ENCODE measurements at regions not wholly inside any gene's neighbourhood (a gene's known extent, or its start where the extent isn't known, plus 50 kb on each side); places are given as distances from the start of the nearest gene placed in this dataset.

DNA sequence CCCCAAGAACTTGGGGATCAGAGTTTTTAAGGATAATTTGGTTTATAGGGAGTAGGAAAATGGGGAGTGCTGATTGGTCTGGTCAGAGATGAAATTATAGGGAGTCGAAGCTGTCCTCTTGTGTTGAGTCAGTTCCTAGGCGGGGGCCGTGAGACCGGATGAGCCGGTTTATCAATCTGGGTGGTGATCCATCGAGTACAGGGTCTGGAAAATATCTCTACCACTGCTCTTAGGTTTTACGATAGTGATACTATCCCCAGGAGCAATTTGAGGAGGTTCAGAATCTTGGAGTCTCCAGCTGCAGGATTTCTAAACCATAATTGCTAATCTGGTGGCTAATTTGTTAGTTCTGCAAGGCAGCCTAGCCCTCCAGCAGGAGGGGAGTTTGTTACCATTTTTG lies 403.4 kb downstream of the CDH11 start:
- Histone ChIP-seq H3K4me1 (ENCODE audit: control insufficient read depth, insufficient read depth, low read length) (no peaks in the 10 kb centered on the region), H3K27me3 (ENCODE audit: control insufficient read depth, insufficient read depth) (no peaks in the 10 kb centered on the region), H3K4me3 (ENCODE audit: low read length) (no peak overlapping the region), H3K27ac (ENCODE audit: low read length) (no peak overlapping the region), H3K9me3 (ENCODE audit: control insufficient read depth, low read length) (no peaks in the 10 kb centered on the region)
- no peak for ATAC-seq
- intact Hi-C loops (cut with DNase I): no loop called here
- WGBS: 47% methylated on average over 7 of the region's 7 CpGs
- no peak for DNase-seq

DNA sequence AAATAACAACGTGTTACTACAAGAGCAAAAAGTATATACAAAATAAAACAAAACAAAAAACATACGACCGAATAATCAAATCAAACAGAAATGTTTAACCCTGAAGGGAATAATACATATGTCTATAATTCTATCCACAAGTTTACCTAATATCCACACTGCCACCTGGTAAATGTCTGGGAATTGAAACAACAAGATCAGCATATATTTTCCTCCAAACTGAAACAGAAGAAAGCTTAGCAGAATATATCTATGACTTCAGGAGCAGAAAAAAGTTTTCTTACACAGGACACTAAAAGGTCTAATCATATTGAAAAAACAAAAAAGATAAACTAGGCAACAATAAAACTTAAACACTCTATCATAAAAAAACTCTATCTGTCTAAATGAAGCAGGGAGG lies 404.0 kb downstream of the CDH11 start:
- Histone ChIP-seq H3K27ac (ENCODE audit: low read length) (no peak overlapping the region), H3K27me3 (ENCODE audit: control insufficient read depth, insufficient read depth) (no peaks in the 10 kb centered on the region), H3K9me3 (ENCODE audit: control insufficient read depth, low read length) (no peaks in the 10 kb centered on the region), H3K4me1 (ENCODE audit: control insufficient read depth, insufficient read depth, low read length) (no peaks in the 10 kb centered on the region), H3K4me3 (ENCODE audit: low read length) (no peak overlapping the region)
- WGBS: 82% methylated on average over 3 of the region's 3 CpGs
- ATAC-seq (no peak), DNase-seq (no peak)
- intact Hi-C loops (cut with DNase I): no loop called here

DNA sequence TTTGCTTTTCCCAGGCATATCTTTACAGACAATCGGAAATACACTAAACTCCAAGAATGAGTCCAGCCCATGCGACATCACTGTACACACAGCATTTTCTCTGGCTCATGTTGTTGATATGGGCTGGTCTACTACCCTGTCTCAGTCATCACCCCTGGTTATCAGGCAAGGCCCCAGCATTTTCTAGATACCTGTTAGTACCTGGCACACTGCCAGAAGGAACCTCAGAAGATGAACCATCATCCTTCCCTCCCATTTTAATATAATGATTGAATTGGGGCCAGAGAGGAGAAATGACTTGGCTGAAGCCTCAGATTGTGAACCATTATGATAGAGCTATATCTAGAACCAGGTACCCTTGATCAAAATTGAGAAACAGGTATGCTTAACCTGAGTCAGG lies 406.2 kb downstream of the CDH11 start:
- no peak overlapping the region for H3K27ac ChIP-seq (ENCODE audit: low read length)
- 58% methylated on average over 2 of the region's 2 CpGs for WGBS
- H3K27me3 ChIP-seq (ENCODE audit: control insufficient read depth, insufficient read depth): no peaks in the 10 kb centered on the region
- ATAC-seq (no peak), DNase-seq (no peak)
- no peaks in the 10 kb centered on the region for H3K4me1 ChIP-seq (ENCODE audit: control insufficient read depth, insufficient read depth, low read length)
- no peaks in the 10 kb centered on the region for H3K9me3 ChIP-seq (ENCODE audit: control insufficient read depth, low read length)
- intact Hi-C loops (cut with DNase I): no loop called here
- H3K4me3 ChIP-seq (ENCODE audit: low read length): no peak overlapping the region

DNA sequence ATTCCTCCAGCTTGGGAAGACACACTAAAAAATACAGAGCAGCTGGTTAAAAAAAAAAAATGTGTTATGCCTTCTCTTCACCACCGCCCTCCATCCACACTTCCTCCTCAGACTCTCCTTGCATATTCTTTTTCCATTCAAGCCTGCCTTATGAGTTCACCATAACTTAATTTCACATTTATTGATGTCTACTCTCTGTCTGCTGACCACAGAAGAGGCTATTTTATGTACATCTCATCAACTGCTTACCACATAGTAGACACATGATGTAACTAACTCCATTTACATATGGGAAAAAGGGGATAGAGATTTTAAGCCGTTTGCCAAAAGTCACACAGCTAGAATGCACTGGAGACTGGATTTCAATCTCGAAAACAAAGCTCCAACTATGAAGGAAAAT lies 409.8 kb downstream of the CDH11 start:
- Histone ChIP-seq H3K27me3 (ENCODE audit: control insufficient read depth, insufficient read depth) (no peaks in the 10 kb centered on the region), H3K9me3 (ENCODE audit: control insufficient read depth, low read length) (no peaks in the 10 kb centered on the region), H3K4me1 (ENCODE audit: control insufficient read depth, insufficient read depth, low read length) (no peaks in the 10 kb centered on the region), H3K4me3 (ENCODE audit: low read length) (no peak overlapping the region), H3K27ac (ENCODE audit: low read length) (no peak overlapping the region)
- ATAC-seq: no peak
- intact Hi-C loops (cut with DNase I): no loop called here
- no peak for DNase-seq
- 59% methylated on average over 3 of the region's 3 CpGs for WGBS

DNA sequence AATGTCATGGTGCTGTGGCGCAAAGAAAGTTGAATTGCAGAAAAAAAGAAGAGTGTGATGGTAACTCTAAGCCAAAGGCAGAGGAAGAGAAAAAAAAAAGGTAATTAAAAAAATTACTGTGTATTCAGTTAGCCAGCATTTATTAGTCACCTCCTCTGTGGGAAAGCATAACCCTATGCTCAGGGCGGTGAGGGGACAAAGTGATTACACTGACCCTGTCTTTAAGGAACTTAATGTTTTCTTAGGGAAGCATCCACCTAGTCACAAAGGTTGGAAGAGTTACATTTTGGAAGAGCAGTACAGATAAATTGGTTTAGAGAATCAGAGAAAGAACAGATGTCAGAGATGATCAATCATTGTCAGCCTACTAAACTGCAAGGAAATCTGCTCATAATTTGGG lies 410.3 kb downstream of the CDH11 start:
- ATAC-seq (no peak), DNase-seq (no peak)
- no peaks in the 10 kb centered on the region for H3K27me3 ChIP-seq (ENCODE audit: control insufficient read depth, insufficient read depth)
- no peak overlapping the region for H3K4me3 ChIP-seq (ENCODE audit: low read length)
- intact Hi-C loops (cut with DNase I): no loop called here
- no peaks in the 10 kb centered on the region for H3K9me3 ChIP-seq (ENCODE audit: control insufficient read depth, low read length)
- no peak overlapping the region for H3K27ac ChIP-seq (ENCODE audit: low read length)
- 77% methylated on average over 2 of the region's 2 CpGs for WGBS
- no peaks in the 10 kb centered on the region for H3K4me1 ChIP-seq (ENCODE audit: control insufficient read depth, insufficient read depth, low read length)

DNA sequence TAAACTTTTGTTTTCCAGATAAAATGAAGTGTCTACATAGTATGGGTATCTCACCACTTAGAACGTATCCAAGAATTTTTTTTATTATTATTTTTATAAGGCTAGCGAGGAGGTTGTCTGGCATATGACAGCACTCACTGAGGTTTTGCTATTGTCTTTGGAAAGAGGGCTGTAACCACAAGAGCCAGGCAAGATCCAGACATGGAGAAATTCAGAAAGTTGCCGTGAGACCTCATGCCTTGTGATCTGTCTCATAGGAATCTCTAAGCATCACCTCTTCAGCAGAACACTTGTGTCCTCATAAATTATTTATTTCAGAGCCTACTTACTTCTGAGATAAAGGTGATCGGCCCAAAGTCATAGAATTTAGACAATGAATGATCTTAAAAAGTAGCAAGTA lies 410.8 kb downstream of the CDH11 start:
- no peak overlapping the region for H3K27ac ChIP-seq (ENCODE audit: low read length)
- ATAC-seq (no peak), DNase-seq (no peak)
- H3K4me1 ChIP-seq (ENCODE audit: control insufficient read depth, insufficient read depth, low read length): no peaks in the 10 kb centered on the region
- no peak overlapping the region for H3K4me3 ChIP-seq (ENCODE audit: low read length)
- no peaks in the 10 kb centered on the region for H3K27me3 ChIP-seq (ENCODE audit: control insufficient read depth, insufficient read depth)
- intact Hi-C loops (cut with DNase I): no loop called here
- 61% methylated on average over 4 of the region's 4 CpGs for WGBS
- no peaks in the 10 kb centered on the region for H3K9me3 ChIP-seq (ENCODE audit: control insufficient read depth, low read length)

DNA sequence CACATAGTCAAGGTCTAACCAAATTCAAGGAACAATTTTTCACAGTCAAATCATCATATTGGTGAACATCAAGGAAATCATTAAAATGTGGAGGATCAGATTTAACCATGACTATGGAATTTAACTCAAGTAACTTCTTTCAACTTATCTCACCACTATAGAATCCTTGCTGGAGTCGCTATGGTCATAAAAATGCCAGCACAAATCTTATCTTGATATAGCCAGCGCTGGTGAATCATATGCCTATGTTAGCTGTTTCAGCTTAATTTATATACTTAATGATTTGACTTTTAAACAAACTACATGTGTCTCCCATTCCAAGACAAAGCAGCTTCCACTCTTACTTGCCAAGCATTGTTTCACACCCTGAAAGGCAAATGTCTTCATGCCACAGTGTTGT lies 416.4 kb downstream of the CDH11 start:
- Histone ChIP-seq H3K4me3 (ENCODE audit: low read length) (no peak overlapping the region), H3K27ac (ENCODE audit: low read length) (no peak overlapping the region), H3K4me1 (ENCODE audit: control insufficient read depth, insufficient read depth, low read length) (no peaks in the 10 kb centered on the region), H3K27me3 (ENCODE audit: control insufficient read depth, insufficient read depth) (no peaks in the 10 kb centered on the region), H3K9me3 (ENCODE audit: control insufficient read depth, low read length) (no peaks in the 10 kb centered on the region)
- ATAC-seq (no peak), DNase-seq (no peak)
- 65% methylated on average over 2 of the region's 2 CpGs for WGBS
- intact Hi-C loops (cut with DNase I): no loop called here

DNA sequence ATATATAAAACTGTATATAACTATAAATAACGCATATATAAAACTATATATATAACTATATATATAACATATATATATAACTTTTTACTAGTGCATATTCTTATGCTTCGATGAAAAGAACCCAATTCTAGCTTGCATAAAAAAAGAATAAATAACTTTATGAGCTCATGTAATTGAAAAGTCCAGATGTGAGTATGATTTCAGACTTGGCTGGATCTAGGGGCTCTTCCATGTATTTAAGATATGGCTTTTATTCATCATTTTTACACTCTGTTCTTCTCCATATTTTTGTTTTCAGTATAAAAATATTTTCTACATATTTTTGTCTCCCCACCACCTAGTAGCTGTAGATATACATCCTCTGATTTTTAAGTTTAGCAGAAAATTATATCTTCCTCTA lies 417.5 kb downstream of the CDH11 start:
- ATAC-seq (no peak), DNase-seq (no peak)
- H3K27ac ChIP-seq (ENCODE audit: low read length): no peak overlapping the region
- 67% methylated on average over 2 of the region's 2 CpGs for WGBS
- no peaks in the 10 kb centered on the region for H3K4me1 ChIP-seq (ENCODE audit: control insufficient read depth, insufficient read depth, low read length)
- intact Hi-C loops (cut with DNase I): no loop called here
- H3K4me3 ChIP-seq (ENCODE audit: low read length): no peak overlapping the region
- H3K9me3 ChIP-seq (ENCODE audit: control insufficient read depth, low read length): no peaks in the 10 kb centered on the region
- no peaks in the 10 kb centered on the region for H3K27me3 ChIP-seq (ENCODE audit: control insufficient read depth, insufficient read depth)

DNA sequence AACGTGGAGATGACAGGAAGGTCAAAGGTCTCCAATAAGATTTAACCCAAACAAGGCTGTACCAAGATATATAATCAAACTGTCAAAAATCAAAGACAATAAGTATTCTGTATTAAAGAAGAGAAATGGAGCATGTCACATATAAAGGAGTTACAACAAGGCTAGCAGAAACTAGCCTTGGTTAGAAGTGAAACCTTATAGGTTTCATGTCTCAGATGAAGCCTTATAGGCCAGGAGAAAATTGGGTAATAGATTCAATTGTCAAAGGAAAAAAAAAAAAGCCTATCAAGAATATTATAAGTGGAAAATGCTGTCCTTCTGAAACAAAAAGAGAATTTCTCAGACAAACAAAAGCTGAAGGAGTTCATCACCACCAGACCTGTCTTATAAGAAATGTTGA lies 419.4 kb downstream of the CDH11 start:
- Histone ChIP-seq H3K27me3 (ENCODE audit: control insufficient read depth, insufficient read depth) (no peaks in the 10 kb centered on the region), H3K4me3 (ENCODE audit: low read length) (no peak overlapping the region), H3K4me1 (ENCODE audit: control insufficient read depth, insufficient read depth, low read length) (no peaks in the 10 kb centered on the region), H3K27ac (ENCODE audit: low read length) (no peak overlapping the region), H3K9me3 (ENCODE audit: control insufficient read depth, low read length) (no peaks in the 10 kb centered on the region)
- intact Hi-C loops (cut with DNase I): no loop called here
- WGBS: 53% methylated on average over 1 of the region's 1 CpG
- ATAC-seq (no peak), DNase-seq (no peak)

DNA sequence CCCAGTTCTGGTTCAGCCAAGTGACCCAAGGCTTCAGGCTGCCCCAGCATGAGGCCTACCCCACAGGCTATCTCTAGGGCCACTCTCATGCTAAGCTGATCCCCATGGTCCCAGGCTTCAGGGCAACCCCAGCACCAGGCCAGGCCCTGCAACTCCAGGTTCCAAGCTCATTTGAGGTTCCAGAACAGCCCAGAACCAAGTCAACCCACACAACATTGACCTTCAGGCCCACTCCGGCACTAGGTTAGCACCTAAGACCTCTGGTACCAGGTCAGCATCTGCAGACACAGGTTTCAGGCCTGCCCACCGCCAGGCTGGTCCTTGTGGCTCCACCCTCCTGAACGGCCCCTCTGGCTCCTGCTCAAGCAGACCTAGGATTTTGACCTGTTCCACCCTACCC lies 421.2 kb downstream of the CDH11 start:
- H3K9me3 ChIP-seq (ENCODE audit: control insufficient read depth, low read length): no peaks in the 10 kb centered on the region

DNA sequence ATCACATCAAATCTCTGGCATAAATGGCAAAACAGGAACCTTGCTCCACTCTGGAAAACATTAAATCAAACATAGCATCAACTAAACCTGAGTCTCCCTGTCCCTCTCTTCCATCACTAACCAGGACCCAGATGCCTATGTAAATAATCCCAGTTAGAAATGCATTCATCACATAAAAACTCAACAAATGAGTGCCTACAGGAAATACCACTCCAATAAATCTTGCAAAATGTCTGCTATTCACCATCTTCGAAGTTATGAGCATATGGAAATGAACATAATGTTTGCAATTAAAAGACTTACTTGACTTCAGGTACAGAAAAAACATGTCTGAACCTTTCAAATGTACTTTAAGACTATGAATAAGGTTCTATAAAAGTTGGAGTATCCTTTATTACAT lies 425.0 kb downstream of the CDH11 start:
- 76% methylated on average over 1 of the region's 1 CpG for WGBS

More for the DNA sequence above, 421.2 kb downstream of the CDH11 start:
- 92% methylated on average over 3 of the region's 3 CpGs for WGBS
- Histone ChIP-seq H3K27ac (ENCODE audit: low read length) (no peak overlapping the region), H3K4me1 (ENCODE audit: control insufficient read depth, insufficient read depth, low read length) (no peaks in the 10 kb centered on the region), H3K4me3 (ENCODE audit: low read length) (no peak overlapping the region), H3K27me3 (ENCODE audit: control insufficient read depth, insufficient read depth) (no peaks in the 10 kb centered on the region)
- no peak for DNase-seq
- intact Hi-C loops (cut with DNase I): no loop called here
- no peak for ATAC-seq

DNA sequence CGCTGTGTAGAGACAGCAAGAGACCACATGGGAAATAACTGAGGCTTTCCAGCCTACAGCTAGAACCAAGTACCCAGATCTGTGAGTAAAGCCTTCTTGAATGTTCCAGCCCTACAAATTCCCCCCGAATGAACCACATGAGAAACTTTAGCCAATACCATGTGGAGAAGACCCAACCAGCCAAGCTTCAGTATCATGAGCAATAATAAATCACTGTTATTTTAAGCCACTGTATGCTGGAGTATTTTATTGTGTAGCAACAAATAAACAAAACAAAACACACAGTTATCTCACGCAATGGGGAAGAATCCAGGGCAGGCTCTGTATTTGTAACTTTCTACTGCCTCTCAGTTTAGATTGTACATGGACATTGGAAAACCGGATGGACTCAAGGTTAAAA lies 426.2 kb downstream of the CDH11 start:
- ATAC-seq: no peak
- H3K27me3 ChIP-seq (ENCODE audit: control insufficient read depth, insufficient read depth): no peaks in the 10 kb centered on the region
- intact Hi-C loops (cut with DNase I): no loop called here
- no peak for DNase-seq
- H3K4me1 ChIP-seq (ENCODE audit: control insufficient read depth, insufficient read depth, low read length): no peaks in the 10 kb centered on the region
- H3K4me3 ChIP-seq (ENCODE audit: low read length): no peak overlapping the region
- H3K27ac ChIP-seq (ENCODE audit: low read length): no peak overlapping the region
- 70% methylated on average over 4 of the region's 4 CpGs for WGBS
- no peaks in the 10 kb centered on the region for H3K9me3 ChIP-seq (ENCODE audit: control insufficient read depth, low read length)

More for the DNA sequence above, 425.0 kb downstream of the CDH11 start:
- Histone ChIP-seq H3K27ac (ENCODE audit: low read length) (no peak overlapping the region), H3K4me1 (ENCODE audit: control insufficient read depth, insufficient read depth, low read length) (no peaks in the 10 kb centered on the region), H3K27me3 (ENCODE audit: control insufficient read depth, insufficient read depth) (no peaks in the 10 kb centered on the region), H3K4me3 (ENCODE audit: low read length) (no peak overlapping the region), H3K9me3 (ENCODE audit: control insufficient read depth, low read length) (no peaks in the 10 kb centered on the region)
- ATAC-seq (no peak), DNase-seq (no peak)
- intact Hi-C loops (cut with DNase I): no loop called here

Measured in right cardiac atrium (tissue), 5 donors.